COLO668 (cell line): ENCODE measurements at regions not wholly inside any gene's neighbourhood (a gene's known extent, or its start where the extent isn't known, plus 50 kb on each side); places are given as distances from the start of the nearest gene placed in this dataset.

Experiments used
- DNase-seq: peaks from one replicate; lab custom pipeline; 2025; ENCODE audit not compliant: unreplicated experiment; lab: John Stamatoyannopoulos, UW

DNA sequence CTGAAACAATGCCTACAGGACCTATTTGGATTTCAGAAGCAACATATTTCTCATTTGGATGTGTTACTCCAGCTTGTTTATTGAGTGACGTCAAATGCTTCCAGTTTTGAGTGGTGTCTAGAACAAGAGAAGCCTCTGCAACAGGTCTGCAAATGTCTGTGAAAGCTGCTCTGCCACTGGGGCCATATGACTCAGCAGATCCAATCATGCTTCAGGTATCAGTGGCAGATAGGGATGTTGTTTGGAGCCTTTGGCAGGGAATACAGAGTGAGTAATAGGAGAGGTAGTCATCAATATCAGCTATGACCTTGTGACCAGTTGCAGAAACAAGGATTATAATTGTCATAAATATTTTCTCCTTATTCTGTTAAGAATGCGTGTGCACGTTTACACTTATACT lies 141.1 kb upstream of the ZXDA start:
- no peak for DNase-seq

DNA sequence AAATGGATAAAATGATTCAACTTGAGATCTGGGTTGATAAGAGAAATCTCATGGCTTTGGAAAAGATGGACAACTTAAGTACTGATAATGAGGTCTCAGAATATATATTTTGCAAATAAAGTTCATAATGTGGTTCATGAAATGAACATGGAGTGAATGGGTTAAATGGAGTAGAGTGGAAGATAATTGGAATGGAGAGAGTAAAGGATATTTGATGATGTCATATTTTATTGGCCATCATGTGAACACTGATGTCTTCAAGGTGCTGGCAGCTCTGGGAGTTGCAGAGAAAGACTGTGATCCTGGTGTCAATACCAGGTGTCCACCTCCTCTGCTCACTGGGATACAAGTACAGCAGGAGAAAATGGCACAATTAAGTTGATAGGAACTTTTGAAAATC lies 133.9 kb upstream of the ZXDA start:
- DNase-seq = no peak

DNA sequence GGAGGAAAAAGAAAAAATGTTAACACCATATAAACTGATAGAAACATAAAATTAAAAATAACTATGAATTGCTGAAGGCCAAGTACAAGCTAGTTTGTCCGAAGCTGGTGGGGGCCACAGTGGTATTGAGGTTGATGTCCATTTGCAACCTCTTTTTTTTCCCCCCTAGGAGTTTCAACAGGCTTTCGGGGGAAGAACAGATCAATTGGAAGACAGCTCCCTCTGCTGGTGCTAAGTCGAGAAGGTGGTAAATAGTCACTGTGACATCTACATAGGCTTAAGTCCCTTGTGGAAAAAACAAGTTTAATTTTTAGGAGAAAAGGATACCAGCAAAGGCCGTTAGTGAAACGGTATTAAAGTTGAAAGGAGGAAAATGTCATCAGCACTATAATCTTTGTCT lies 115.7 kb upstream of the ZXDA start:
- peak; percentile 10 for DNase-seq

DNA sequence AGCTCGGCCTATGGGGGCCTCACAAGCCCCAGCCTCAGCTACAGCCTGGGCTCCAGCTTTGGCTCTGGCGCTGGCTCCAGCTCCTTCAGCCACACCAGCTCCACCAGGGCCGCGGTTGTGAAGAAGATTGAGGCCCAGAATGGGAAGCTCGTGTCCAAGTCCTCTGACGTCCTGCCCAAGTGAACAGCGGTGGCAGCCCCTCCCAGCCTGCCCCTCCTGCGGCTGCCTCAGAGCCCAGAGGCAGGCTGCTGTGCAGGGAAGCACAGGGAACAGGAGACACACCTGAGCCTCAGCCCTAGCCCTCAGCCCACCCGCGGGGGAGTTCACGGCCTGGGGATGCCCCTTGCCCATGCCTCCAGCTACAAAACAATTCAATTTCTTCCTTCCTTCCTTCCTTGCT lies 75.7 kb upstream of the ZXDA start:
- no peak for DNase-seq

DNA sequence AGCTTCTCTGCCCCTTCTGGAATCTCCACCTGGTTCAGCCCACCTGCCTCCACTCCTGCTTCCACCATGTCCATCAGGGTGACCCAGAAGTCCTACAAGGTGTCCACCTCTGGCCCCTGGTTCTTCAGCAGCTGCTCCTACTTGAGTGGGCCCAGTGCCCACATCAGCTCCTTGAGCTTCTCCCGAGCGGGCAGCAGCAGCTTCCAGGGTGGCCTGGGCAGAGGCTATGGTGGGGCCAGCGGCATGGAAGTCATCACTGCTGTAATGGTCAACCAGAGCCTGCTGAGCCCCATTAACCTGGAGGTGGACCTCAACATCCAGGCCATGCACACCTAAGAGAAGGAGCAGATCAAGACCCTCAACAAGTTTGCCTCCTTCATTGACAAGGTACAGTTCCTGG lies 74.4 kb upstream of the ZXDA start:
- no peak for DNase-seq

DNA sequence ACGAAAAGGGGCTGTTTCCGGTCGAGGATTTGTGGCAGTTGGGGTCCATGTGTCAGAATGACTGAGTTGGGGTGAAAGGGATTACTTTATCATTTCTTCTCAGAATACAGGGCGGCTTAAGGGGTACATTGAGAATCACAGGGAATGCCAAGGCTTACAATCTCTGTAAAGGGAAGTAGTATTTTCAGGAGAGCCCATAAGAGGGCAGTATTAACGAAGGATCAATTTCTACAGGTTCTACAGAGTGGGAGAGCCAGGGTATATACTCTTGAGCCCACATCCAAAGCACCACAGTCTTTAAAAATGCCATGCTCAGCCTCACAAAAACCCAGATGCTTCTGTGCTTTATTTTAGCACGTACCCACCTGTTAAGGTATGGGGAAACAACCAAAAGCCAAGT lies 67.7 kb upstream of the ZXDA start:
- no peak for DNase-seq

DNA sequence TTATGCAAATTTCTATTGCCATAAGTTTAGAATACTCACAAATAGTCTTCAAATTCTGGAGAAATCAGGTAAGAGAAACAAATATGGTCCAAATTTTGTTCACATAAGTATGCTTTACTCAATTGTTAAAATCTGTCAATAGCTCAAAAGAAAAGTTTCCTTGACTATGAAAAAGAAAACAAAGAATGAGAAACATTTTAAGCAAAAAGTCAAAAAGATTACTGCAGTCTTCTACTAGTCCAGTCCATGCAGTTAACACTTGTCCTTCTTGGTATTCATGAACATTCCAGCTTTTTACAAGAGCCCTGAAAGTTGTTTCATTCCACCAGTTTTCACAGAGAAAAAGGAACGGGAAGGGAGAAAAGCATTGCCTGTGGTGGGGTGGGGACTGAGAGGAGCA lies 54.7 kb upstream of the ZXDA start:
- DNase-seq = no peak
